ENCODE measurements at regions not wholly inside any gene's neighbourhood (a gene's known extent, or its start where the extent isn't known, plus 50 kb on each side); places are given as distances from the start of the nearest gene placed in this dataset.

DNA sequence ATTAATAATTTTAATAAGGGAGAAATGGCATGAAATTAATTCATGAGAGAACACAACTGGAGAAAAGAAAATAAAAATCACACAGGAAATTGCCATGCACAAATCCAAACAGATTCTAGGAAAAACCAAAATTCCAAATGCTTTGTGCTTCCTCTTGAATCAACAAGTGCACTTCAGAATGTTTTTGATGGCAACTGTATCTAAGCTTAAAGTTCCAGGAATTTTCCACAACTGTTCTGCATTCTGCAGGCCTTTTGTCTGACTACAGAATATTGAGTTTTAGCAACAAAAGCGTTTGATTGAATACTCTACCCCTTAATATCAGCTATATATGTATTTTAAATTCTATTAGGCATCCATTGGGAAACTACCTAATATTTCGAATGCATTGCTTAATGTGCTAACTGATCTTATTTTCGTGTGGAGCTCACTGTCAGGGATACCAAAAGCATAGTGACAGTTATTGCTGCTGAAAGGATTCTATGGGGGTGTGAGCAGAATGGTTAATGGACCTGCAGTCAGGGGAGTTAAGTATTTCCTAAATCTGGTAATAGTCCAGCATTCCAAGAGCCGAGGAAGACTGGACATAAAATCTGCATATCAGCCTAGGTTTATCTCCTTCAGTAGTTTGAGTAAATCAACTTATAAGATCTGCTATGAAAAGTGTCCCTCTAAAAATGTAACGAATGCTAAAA, 482.7 kb upstream of the POU3F3 start:
- no peak overlapping the region for H3K4me3 Mint-ChIP-seq
- peaks cover 0 to 5% of the 10 kb centered on the region in 2 donors for H3K27me3 Mint-ChIP-seq
- no peaks in the 10 kb centered on the region for H3K9me3 ChIP-seq (ENCODE audit: low read length)
- no peaks in the 10 kb centered on the region for H3K36me3 ChIP-seq (ENCODE audit: insufficient read depth, low read length)
- no peaks in the 10 kb centered on the region for H3K4me1 ChIP-seq (ENCODE audit: insufficient read depth, low read length)
- no peaks in the 10 kb centered on the region for H3K4me1 Mint-ChIP-seq
- no peaks in the 10 kb centered on the region for H3K36me3 Mint-ChIP-seq
- CTCF ChIA-PET: no interaction called here
- H3K27ac Mint-ChIP-seq: no peak overlapping the region
- peaks cover 4 to 9% (median 6%) of the 10 kb centered on the region in 5 donors for H3K9me3 Mint-ChIP-seq
- no peaks in the 10 kb centered on the region for H3K27me3 ChIP-seq (ENCODE audit: insufficient read depth, low read length, poor library complexity, severe bottlenecking)
- POLR2A ChIA-PET: no interaction called here
- DNase-seq: no peak
- no peak overlapping the region for H3K27ac ChIP-seq (ENCODE audit: low read depth, low read length)
- H3K4me3 ChIP-seq (ENCODE audit: low read length): no peak overlapping the region

DNA sequence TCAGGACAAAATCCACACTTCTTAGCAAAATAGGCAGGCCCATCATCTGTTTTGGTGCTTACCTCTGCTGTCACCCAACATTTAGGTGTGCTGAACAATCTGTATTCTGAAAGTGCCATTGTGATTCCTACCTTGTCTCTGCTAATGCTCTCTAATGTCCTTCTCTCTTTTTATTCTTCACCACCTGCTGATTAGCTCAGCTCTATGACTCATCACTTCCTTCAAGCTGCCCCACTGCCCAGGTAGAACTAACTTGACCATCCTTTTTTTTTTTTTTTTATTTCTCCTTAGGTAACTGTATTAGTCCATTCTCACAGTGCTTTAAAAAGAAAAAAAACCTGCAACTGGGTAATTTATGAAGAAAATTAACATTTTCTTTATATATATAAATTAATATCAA, 478.7 kb upstream of the POU3F3 start:
- no peaks in the 10 kb centered on the region for H3K36me3 ChIP-seq (ENCODE audit: insufficient read depth, low read length)
- POLR2A ChIA-PET: no interaction called here
- no peaks in the 10 kb centered on the region for H3K9me3 ChIP-seq (ENCODE audit: low read length)
- Mint-ChIP-seq H3K36me3 (no peaks in the 10 kb centered on the region), H3K9me3 (peaks cover 0 to 11% (median 1%) of the 10 kb centered on the region in 5 donors), H3K27ac (no peak overlapping the region), H3K4me1 (peaks cover 0 to 9% (median 3%) of the 10 kb centered on the region in 3 donors), H3K4me3 (no peak overlapping the region), H3K27me3 (peaks cover 0 to 3% of the 10 kb centered on the region in 2 donors)
- DNase-seq: no peak
- CTCF ChIA-PET: no interaction called here
- H3K4me1 ChIP-seq (ENCODE audit: insufficient read depth, low read length): no peaks in the 10 kb centered on the region
- no peak overlapping the region for H3K4me3 ChIP-seq (ENCODE audit: low read length)
- H3K27me3 ChIP-seq (ENCODE audit: insufficient read depth, low read length, poor library complexity, severe bottlenecking): no peaks in the 10 kb centered on the region
- no peak overlapping the region for H3K27ac ChIP-seq (ENCODE audit: low read depth, low read length)

DNA sequence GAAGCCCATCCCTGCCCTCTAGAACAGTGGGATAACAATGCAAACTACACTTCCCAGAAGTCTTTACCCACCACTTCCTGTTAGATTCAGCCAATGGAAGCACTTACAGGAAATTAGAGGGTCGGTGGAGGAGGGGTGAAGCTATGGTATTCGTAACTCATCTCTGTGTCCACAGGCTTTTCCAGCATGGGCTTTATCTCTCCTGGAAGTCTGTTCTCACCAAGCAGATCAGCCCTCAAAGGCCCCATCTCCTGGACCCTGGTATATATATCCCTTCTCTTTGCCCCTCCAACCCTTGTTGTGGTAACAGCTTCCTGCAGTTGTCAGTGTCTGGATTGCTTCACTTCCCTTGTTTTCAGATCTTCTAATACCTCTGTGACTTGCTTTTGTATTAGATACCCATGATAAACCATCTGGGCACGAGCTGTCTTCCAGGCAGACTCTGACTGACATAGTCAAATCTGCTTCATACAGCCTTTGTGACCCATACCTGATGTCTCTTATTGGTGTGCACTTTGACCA, 475.0 kb upstream of the POU3F3 start:
- Histone ChIP-seq H3K4me3 (ENCODE audit: low read length) (peak overlapping the region; percentile 63), H3K27ac (ENCODE audit: low read depth, low read length) (no peak overlapping the region), H3K27me3 (ENCODE audit: insufficient read depth, low read length, poor library complexity, severe bottlenecking) (no peaks in the 10 kb centered on the region), H3K4me1 (ENCODE audit: insufficient read depth, low read length) (no peaks in the 10 kb centered on the region), H3K36me3 (ENCODE audit: insufficient read depth, low read length) (no peaks in the 10 kb centered on the region), H3K9me3 (ENCODE audit: low read length) (no peaks in the 10 kb centered on the region)
- Mint-ChIP-seq H3K27ac (peak overlapping the region in 5 of 8 donors; percentile 11 to 88 (median 52)), H3K36me3 (no peaks in the 10 kb centered on the region), H3K27me3 (no peaks in the 10 kb centered on the region), H3K4me1 (peaks cover 0 to 9% (median 3%) of the 10 kb centered on the region in 3 donors), H3K4me3 (peak overlapping the region; percentile 57 to 86 (median 78)), H3K9me3 (peaks cover 0 to 18% (median 2%) of the 10 kb centered on the region in 5 donors)
- DNase-seq: peak in 2 of 5 donors; percentile 0 to 55
- ChIA-PET POLR2A (no interaction called here), CTCF (no interaction called here)

DNA sequence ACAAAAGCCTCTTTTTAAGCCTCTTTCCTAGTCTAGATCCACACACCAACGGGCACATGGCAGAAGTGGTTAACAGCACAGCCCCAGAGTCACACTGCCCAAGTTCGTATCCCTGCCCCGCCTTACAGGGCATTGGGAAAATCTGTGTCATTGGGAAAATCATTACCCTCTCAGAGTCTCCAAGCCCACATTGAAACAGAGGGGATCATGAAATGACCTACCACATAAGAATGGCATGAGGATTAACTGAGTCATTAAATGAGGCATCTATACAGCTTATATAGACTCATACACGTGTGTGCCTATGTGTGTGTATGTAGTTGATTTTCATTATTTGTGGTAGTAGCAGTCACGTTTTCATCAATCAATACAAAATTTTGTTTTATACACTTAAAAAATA, 469.0 kb upstream of the POU3F3 start:
- Mint-ChIP-seq H3K4me1 (no peaks in the 10 kb centered on the region), H3K27me3 (peaks cover 0 to 5% of the 10 kb centered on the region in 2 donors), H3K27ac (no peak overlapping the region), H3K36me3 (no peaks in the 10 kb centered on the region), H3K9me3 (peaks cover 0 to 11% (median 5%) of the 10 kb centered on the region in 5 donors), H3K4me3 (no peak overlapping the region)
- no peaks in the 10 kb centered on the region for H3K9me3 ChIP-seq (ENCODE audit: low read length)
- H3K4me3 ChIP-seq (ENCODE audit: low read length): no peak overlapping the region
- no peak for DNase-seq
- no peaks in the 10 kb centered on the region for H3K4me1 ChIP-seq (ENCODE audit: insufficient read depth, low read length)
- H3K27ac ChIP-seq (ENCODE audit: low read depth, low read length): no peak overlapping the region
- no peaks in the 10 kb centered on the region for H3K36me3 ChIP-seq (ENCODE audit: insufficient read depth, low read length)
- no peaks in the 10 kb centered on the region for H3K27me3 ChIP-seq (ENCODE audit: insufficient read depth, low read length, poor library complexity, severe bottlenecking)
- ChIA-PET POLR2A (no interaction called here), CTCF (no interaction called here)

DNA sequence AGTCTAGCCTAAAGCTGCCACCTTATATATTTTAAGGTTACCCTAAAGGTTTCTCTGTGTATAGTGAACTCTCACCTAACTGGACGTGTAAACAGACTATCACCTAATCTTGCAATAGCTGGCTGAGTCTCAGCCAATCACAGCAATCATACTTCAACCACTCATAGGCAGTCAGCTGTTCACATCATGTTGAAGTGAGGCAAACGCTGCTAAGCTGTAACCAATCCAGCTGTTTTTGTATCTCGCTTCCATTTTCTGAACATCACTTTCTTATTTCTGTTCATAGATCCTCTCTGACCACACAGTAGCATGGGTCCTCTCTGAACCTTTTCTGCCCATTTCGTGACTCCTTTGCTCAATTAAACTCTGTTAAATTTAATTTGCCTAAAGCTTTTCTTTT, 468.2 kb upstream of the POU3F3 start:
- no peak overlapping the region for H3K4me3 Mint-ChIP-seq
- H3K4me1 Mint-ChIP-seq: no peaks in the 10 kb centered on the region
- no peak overlapping the region for H3K27ac ChIP-seq (ENCODE audit: low read depth, low read length)
- peaks cover 0 to 5% of the 10 kb centered on the region in 2 donors for H3K27me3 Mint-ChIP-seq
- no peak overlapping the region for H3K27ac Mint-ChIP-seq
- ChIA-PET POLR2A (no interaction called here), CTCF (no interaction called here)
- H3K9me3 ChIP-seq (ENCODE audit: low read length): no peaks in the 10 kb centered on the region
- no peak for DNase-seq
- no peaks in the 10 kb centered on the region for H3K27me3 ChIP-seq (ENCODE audit: insufficient read depth, low read length, poor library complexity, severe bottlenecking)
- H3K4me3 ChIP-seq (ENCODE audit: low read length): no peak overlapping the region
- peaks cover 0 to 10% (median 5%) of the 10 kb centered on the region in 5 donors for H3K9me3 Mint-ChIP-seq
- H3K36me3 ChIP-seq (ENCODE audit: insufficient read depth, low read length): no peaks in the 10 kb centered on the region
- H3K4me1 ChIP-seq (ENCODE audit: insufficient read depth, low read length): no peaks in the 10 kb centered on the region
- no peaks in the 10 kb centered on the region for H3K36me3 Mint-ChIP-seq

DNA sequence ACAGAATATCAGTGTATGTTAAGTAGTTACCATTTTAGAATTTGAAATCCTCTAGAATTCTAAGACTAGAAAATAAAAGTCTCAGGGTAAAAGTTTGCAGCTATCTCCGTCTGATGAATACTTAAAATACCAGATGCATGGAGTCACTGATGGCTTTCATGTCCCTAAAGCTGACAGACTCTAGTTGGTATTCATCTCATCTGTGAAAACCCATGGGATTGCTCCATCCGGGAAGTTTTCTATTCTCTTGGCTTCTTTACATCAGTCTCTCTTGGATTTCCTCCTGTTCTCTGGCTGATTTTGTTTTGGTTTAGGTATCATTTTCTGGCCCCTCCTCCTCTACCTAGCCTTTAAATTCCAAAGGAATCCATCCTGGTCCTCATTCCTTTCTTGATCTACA, 465.6 kb upstream of the POU3F3 start:
- Mint-ChIP-seq H3K9me3 (peaks cover 0 to 7% (median 4%) of the 10 kb centered on the region in 5 donors), H3K27me3 (peaks cover 0 to 5% of the 10 kb centered on the region in 2 donors), H3K4me3 (no peak overlapping the region), H3K27ac (no peak overlapping the region), H3K4me1 (no peaks in the 10 kb centered on the region), H3K36me3 (no peaks in the 10 kb centered on the region)
- H3K4me3 ChIP-seq (ENCODE audit: low read length): no peak overlapping the region
- no peaks in the 10 kb centered on the region for H3K4me1 ChIP-seq (ENCODE audit: insufficient read depth, low read length)
- H3K27ac ChIP-seq (ENCODE audit: low read depth, low read length): no peak overlapping the region
- no peaks in the 10 kb centered on the region for H3K27me3 ChIP-seq (ENCODE audit: insufficient read depth, low read length, poor library complexity, severe bottlenecking)
- no peak for DNase-seq
- ChIA-PET CTCF (no interaction called here), POLR2A (no interaction called here)
- H3K36me3 ChIP-seq (ENCODE audit: insufficient read depth, low read length): no peaks in the 10 kb centered on the region
- no peaks in the 10 kb centered on the region for H3K9me3 ChIP-seq (ENCODE audit: low read length)

DNA sequence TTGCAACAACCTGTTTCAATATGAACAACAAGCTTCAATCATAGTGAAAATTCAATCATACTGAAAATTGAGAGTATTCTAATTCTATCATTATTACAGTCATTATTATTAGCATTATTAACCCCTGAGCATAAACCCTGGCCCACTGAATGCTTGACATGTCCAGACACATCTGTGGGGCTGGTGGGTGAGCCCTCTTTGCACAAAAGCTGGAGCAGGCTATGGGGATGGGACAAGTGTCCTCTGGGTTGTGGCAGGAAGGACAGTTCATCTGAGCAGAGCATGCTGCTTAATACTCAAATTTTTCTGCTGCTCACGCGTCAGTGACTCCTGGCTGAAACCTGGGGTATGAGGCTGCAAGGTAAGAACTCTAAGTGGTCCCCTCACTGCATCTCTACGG, 451.1 kb upstream of the POU3F3 start:
- Mint-ChIP-seq H3K9me3 (peaks cover 0 to 3% (median 1%) of the 10 kb centered on the region in 5 donors), H3K4me3 (no peak overlapping the region), H3K4me1 (no peaks in the 10 kb centered on the region), H3K36me3 (no peaks in the 10 kb centered on the region), H3K27me3 (no peaks in the 10 kb centered on the region), H3K27ac (no peak overlapping the region)
- H3K9me3 ChIP-seq (ENCODE audit: low read length): no peaks in the 10 kb centered on the region
- no peaks in the 10 kb centered on the region for H3K4me1 ChIP-seq (ENCODE audit: insufficient read depth, low read length)
- H3K36me3 ChIP-seq (ENCODE audit: insufficient read depth, low read length): no peaks in the 10 kb centered on the region
- DNase-seq: no peak
- POLR2A ChIA-PET: no interaction called here
- CTCF ChIA-PET: no interaction called here
- H3K4me3 ChIP-seq (ENCODE audit: low read length): no peak overlapping the region
- H3K27me3 ChIP-seq (ENCODE audit: insufficient read depth, low read length, poor library complexity, severe bottlenecking): no peaks in the 10 kb centered on the region
- no peak overlapping the region for H3K27ac ChIP-seq (ENCODE audit: low read depth, low read length)

DNA sequence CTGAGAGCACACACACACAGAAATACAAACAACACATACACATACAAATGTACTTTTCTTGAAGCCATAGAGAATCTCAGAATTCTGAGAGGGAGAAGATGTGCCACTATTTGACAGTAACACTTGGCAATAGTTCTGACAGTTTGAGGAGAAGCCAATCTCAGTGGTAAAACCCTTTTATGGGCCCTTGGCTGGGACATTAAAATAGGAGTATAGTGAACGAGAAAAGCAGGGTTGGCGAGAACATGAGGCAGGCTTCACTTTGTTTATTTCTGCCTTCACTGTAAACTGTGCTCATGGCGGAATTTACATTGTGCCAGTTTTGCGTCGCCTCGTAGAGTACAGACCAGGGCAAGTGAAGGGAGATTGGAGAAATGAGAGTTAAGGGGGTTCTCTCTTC, 449.4 kb upstream of the POU3F3 start:
- no peak for DNase-seq
- Mint-ChIP-seq H3K4me3 (no peak overlapping the region), H3K27ac (no peak overlapping the region), H3K27me3 (no peaks in the 10 kb centered on the region), H3K4me1 (no peaks in the 10 kb centered on the region), H3K9me3 (peaks cover 0 to 5% (median 0%) of the 10 kb centered on the region in 5 donors), H3K36me3 (no peaks in the 10 kb centered on the region)
- Histone ChIP-seq H3K36me3 (ENCODE audit: insufficient read depth, low read length) (no peaks in the 10 kb centered on the region), H3K9me3 (ENCODE audit: low read length) (no peaks in the 10 kb centered on the region), H3K4me3 (ENCODE audit: low read length) (no peak overlapping the region), H3K27ac (ENCODE audit: low read depth, low read length) (no peak overlapping the region), H3K27me3 (ENCODE audit: insufficient read depth, low read length, poor library complexity, severe bottlenecking) (no peaks in the 10 kb centered on the region), H3K4me1 (ENCODE audit: insufficient read depth, low read length) (no peaks in the 10 kb centered on the region)
- ChIA-PET CTCF (no interaction called here), POLR2A (no interaction called here)
